GM18909 (cell line): ENCODE measurements at regions not wholly inside any gene's neighbourhood (a gene's known extent, or its start where the extent isn't known, plus 50 kb on each side); places are given as distances from the start of the nearest gene placed in this dataset.
"Not testable (repeated sequence)": the region's sequence is repeated elsewhere in the genome, so short reads cannot be mapped to it uniquely, and the experiment has no call there.

Source experiments
- ATAC-seq: cut with Tn5 transposase; IDR thresholded peaks from one replicate; pipeline ENCODE4 v1.9.1; 2021; ENCODE audit warnings: mild to moderate bottlenecking; ENCODE audit not compliant: unreplicated experiment, poor library complexity

DNA sequence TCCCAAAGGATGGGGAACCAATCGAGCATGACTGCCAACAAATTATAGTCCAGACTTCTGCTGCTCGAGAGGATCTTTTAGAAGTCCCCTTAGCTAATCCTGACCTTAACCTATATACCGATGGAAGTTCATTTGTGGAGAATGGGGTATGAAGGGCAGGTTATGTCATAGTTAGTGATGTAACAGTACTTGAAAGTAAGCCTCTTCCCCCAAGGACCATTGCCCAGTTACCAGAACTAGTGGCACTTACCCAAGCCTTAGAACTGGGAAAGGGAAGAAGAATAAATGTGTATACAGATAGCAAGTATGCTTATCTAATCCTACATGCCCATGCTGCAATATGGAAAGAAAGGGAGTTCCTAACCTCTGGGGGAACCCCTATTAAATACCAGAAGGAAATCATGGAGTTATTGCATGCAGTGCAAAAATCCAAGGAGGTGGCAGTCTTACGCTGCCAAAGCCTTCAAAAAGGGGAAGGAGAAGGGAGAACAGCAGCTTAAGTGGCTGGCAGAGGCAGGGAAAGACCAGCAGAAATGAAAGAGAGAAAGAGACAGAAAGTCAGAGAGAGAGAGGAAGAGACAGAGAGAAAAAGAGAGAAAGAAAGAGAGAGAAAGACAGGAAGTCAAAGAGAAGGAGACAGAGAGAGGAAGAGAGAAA is 224.4 kb upstream of the SLC8A1 start:
- ATAC-seq = not testable (repeated sequence)

DNA sequence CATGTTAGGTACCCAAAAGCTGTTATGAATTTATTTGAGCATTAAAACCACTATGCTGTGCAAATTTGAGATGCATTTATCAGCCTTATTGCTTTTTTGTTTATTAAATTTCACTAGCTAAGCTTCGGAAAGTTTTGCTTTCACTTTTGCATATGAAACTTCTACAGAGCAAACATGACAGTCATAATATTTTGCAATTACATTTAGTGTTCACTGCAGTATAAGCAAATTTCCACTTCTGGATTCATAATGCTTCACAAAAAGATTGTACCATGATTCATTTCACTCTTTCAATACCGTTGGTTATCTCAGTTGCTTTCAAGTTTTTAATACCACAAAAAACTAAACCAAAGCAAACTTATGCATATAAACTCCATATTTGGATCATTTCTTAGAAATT is 228.7 kb upstream of the SLC8A1 start:
- peak; percentile 89 for ATAC-seq

DNA sequence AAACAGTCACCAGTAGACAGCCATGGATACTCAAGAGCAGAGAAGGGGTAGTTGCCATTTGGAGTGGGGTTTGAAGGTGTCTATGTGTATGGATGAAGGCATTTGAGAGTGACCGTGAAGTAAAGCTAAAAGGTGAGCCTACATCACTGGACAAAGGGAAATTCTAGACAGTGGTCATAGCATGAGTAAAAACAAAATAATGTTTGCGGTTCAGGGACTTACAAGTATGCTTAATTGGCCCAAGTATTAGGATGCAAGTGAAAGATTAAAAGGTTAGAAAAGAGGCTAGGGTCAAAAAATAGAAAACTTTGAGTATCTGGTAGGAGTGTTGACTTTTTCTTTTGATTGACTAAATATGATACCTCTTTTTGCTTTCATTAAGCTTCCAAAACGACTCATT is 238.1 kb upstream of the SLC8A1 start:
- ATAC-seq = no peak

DNA sequence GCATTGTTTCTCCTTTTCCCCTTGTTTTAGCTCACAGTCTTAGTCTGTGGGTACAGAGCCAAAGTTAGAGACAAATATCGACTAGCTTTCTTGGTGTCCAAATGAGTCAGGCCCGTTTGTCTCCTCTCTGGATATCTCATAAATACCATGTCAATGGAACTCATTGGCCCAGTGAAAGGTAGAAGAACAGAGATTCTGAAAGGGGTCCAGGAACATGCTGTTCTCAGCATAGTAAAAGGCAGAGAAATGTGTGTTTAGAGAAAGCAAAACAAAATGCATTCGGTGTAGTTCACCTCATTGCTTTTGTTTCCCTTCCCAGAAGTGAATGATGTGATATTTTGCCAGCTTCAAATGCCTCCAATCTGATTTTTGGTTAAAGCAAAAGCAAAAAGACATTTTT is 238.6 kb upstream of the SLC8A1 start:
- ATAC-seq = no peak

DNA sequence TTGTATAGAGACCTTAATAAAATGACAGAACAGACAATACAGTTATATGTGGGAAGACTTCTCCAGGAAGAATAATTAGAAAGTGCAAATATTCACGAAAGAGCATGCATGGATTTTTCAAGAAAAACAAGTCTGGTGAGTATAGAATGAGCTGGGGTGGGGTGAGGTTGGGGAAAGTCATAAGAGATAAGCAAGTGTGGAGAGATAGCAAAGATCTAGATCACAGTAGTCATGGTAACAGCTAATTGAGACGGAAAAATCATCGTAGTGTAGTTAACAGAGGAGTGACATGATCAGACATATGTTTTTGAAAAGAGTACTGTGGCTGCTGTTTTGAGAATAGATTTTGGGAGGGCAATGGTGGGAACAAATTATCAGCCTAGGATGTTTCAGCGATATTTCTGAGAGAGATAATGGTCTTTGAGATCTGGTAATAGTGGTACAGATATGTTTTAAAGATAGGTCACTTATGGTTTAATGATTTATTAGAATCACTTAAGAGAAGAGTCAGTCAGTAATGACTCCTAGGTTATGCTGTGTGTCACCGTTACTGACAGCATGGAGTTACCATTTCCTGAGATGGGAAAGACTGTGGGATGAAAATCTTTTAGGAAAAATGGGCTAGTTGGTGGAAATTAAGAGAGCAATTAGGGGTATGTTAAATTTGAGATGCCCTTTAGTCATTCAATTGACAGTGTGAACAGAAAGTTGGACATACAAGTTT is 248.5 kb upstream of the SLC8A1 start:
- ATAC-seq = no peak

DNA sequence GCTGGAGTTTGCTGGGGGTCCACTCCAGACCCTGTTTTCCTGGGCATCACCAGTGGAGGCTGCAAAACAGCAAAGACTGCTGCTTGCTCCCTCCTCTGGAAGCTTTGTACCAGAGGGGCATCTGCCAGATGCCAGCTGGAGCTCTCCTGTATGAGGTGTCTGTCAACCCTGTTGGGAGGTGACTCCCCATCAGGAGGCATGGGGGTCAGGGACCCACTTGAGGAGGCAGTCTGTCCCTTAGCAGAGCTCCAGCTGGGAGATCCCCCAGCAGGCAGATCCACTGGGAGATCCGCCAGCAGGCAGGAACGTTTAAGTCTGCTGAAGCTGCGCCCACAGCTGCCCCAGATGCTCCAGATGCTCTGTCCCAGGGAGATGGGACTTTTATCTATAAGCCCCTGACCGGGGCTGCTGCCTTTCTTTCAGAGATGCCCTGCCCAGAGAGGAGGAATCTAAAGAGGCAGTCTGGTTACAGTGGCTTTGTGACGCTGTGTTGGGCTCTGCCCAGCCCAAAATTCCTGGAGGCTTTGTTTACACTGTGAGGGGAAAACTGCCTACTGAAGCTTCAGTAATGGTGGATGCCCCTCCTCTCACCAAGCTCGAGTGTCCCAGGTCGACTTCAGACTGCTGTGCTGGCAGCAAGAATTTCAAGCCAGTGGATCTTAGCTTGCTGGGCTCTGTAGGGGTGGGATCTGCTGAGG is 260.5 kb upstream of the SLC8A1 start:
- not testable (repeated sequence) for ATAC-seq

DNA sequence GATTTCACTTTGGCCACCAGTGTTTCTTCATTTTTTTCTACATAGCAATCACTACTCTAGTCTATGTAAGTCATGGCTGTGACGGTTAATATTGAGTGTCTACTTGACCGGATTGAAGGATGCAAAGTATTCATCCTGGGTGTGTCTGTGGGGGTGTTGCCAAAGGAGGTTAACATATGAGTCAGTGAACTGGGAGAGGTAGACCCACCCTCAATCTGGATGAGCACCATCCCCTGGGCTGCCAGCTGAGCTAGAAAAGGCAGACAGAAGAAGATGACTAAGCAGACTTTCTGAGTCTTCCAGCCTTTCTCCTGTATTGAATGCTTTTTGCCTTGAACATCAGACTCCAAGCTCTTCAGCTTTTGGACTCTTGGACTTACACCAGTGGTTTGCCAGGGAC is 265.0 kb upstream of the SLC8A1 start:
- no peak for ATAC-seq

DNA sequence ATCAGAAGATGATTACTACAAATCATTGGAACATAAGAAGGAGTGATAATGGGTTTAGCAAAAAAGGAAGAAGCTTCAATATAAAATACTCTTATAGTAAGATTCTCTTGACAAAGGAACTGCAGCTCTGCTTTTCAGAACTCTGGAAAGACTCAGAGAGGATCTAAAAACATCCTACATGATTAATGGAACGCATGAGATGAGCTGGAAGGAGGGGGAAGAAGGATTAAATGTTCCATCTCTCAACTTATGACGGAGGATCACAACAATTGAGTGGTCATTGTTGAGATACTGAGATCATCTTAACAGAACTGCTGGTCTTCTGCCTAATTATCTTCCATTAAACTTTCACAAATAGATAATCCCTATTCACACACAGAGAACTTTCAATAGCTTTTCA is 267.5 kb upstream of the SLC8A1 start:
- ATAC-seq = no peak

DNA sequence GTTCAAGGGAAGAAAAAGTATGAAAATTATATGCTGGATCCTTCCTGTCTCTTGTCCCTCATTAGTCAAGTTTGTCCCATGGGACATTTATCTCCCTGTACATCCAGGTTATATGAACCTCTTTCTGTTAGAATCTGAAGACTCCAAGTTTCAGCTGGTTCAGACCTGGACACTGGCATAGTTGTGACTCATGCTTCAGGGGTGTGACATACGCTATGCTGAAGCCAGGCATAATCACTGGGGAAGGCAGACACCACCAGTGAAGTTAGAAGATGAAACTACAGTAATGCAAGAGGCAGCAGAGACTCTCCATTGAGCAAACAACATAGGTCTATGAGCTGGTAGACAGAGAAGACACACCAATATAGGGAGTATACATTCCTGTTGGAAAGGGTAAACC is 269.7 kb upstream of the SLC8A1 start:
- no peak for ATAC-seq

DNA sequence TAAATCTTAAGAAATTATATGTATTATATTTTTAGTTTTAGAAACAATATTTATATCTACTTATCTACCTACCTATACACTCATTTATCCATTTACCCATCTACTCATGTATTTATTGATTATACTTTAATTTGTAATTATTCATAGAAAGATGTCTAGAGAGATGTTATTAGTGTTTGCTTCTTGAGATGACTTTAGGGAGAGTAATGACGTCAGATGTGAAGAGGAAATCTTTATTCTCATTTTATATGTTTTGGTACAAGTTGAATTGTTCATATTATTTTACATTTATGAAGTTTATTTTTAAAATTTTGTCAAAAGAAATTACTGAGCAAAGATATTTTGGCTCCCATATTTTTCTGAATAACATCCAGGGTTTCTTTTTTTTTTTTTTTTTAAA is 271.3 kb upstream of the SLC8A1 start:
- ATAC-seq = no peak

DNA sequence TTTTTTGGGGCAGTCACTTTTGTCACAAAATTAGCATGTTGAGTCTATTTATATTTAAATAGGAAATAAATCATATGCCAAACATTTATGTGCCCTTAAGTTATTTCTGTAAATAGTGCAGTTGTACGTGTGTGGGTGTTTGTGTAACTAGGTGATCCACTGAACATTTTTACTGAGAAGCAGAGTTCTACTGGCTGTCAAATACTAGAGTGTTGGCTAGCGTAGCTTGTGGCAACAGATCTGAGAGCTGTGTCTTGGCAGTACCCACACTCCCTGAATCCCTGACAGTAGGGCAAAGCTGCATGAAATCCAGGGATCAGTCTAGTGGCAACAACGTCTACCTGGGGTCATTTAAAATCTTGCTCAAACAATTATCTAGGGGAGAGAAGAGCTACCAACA is 273.1 kb upstream of the SLC8A1 start:
- ATAC-seq = no peak

DNA sequence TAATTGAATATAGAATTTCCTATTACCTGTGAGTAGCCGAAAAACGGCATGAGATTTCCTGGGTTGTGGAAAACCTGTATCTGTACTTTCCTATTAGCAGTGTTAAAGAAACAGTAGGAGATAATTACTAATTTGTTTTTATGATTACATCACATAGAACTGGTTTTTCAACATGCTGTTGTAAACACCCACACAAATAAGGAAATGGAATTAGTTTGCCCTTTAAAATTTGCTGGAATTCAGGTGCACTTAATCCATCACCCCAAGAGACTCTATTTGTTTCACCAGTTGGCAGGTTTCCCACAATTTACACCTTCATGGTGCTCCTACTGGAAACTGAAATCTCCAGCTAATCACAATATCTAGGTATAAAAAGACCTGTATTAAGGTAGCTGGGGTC is 274.1 kb upstream of the SLC8A1 start:
- no peak for ATAC-seq

DNA sequence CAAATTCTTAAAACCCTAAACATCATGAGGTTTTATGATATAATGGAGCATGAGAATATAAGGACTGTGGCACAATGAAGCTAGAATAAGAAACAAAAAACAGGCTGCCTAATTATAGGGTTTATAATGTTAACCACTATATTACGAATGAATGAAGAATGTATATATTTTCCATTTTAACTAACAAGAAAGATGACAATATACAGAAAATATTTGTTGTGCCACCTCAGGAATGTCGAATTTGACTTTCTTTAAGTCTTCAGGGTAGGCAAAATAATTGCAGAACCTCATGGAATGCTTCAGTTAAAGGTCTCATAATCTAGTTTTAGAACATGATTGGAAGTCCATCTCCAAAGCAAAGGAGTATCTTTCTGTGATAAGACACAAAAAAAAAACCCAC is 282.9 kb upstream of the SLC8A1 start:
- no peak for ATAC-seq

DNA sequence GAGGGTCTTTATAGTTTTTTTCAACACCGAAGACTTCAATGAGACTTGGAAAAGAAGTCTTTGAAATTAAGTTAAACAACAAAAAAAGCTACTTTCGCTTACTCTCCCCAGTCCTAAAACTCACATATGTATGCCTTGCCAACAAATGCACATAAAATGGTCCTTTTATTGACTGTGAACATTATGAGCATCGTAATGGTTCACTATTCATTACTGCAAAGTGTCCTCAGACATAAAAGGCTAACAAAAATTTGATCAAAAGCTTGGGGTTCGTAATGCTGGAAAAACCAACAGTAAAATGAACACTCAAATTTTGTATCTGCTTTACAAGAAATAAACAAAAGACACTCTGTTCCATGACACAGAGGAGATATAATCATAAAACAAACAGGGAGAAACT is 285.3 kb upstream of the SLC8A1 start:
- ATAC-seq = no peak

DNA sequence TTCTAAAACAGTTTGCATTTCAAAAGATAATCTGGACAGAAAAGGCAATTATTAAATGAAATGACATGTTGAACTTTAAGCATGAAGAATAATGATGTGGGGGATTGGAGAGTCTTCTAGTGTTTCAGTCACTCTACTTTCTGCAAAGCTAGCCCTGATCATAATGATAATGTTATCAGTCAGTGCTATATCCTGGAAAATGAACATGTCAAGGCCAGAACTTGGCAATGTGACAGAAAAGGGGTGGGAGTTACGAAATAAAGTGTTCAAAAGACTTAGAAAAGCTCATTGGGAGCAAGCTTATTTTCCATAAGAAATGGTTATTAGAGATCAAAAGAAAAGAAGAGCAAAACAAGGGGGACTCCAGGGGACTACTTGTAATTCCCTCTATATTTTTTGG is 288.5 kb upstream of the SLC8A1 start:
- no peak for ATAC-seq

DNA sequence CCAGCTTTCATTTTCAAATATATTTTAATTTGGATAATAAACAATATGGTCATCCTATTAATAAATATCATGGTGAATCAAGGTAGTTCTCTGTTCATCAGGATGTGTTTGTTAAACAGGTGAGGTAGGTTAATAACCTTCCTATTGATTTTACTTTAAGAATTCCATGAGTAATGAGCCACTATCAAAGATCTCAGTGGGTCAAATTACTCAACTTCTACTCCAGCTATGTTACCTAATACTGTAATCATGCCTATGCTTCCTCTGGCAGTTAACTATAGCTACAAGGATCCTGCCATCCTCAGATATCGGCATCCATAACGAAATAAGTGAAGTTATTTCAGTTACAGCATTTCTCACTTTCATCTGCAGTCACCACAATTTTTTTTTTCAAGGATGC is 289.6 kb upstream of the SLC8A1 start:
- ATAC-seq = no peak

DNA sequence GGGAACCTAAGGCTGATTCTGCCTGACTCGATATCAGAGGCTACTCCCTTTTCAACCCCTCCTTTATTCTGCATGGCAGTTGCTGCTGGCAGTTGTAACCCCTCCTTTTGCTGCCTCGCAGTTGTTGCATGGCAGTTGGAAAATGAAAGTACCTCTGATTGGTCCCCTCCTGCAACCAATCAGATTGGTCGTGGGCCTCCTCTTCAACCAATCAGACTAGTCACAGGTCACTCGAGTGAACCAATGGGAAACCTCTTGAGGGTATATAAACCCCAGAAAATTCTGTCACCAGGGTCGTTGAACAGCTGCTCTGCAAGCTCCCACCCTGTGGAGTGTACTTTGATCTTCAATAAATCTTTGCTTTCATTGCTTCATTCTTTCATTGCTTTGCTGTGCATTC is 294.3 kb upstream of the SLC8A1 start:
- ATAC-seq = no peak

DNA sequence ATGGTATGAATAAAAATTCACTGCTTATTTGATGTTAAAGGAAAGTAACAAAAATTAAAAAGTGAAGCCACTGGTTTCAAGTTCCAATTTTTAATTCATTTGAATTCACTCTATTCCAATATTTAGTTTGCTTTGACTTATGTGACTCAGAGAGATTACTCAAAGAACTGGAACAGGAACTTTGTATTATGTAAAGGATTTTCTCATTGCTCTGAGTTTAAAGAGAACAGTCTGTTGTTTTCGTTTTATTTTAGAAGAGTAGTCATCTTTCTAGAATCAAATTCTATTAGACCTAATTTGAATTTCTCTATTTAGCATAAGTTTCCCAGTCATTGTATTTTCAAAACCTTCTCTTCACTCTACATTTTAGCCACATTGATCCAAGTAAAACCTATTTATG is 300.1 kb upstream of the SLC8A1 start:
- ATAC-seq = no peak

DNA sequence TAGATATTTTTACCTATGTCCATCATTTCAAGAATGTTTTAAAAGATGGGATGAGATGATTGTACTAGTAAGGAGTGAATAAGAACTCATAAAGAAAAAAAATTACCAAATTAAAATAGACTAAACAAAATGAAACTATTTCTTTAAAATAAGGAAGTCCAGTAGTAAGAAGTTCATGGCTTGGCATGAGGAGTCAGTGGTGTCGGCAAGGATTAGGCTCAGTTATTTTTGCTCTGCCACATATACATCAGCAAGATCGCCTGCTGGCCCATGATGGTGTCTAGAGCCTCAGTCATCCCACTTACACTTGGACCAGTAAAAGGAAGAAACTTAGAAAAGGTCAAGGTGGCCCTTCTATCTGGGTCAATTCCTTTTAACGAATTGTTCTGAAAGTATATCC is 300.9 kb upstream of the SLC8A1 start:
- ATAC-seq = no peak

DNA sequence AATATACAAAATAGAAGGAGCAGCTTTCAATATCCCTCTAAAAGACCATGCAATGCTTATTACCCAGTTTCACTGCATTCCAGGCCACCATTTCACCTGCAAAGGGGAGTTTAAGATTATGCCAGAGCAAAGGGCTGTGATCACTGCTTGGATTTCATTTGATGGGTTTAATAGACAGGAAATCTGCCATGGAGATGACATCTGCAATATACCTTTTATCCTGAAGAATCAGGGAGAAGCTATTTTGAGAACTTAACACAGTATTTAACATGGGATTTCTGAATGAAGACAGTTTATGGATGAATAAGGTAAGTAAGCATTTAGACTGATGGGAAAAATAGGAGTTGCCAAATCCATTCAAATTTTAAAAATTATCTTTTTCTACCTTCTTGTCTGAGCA is 303.0 kb upstream of the SLC8A1 start:
- no peak for ATAC-seq

DNA sequence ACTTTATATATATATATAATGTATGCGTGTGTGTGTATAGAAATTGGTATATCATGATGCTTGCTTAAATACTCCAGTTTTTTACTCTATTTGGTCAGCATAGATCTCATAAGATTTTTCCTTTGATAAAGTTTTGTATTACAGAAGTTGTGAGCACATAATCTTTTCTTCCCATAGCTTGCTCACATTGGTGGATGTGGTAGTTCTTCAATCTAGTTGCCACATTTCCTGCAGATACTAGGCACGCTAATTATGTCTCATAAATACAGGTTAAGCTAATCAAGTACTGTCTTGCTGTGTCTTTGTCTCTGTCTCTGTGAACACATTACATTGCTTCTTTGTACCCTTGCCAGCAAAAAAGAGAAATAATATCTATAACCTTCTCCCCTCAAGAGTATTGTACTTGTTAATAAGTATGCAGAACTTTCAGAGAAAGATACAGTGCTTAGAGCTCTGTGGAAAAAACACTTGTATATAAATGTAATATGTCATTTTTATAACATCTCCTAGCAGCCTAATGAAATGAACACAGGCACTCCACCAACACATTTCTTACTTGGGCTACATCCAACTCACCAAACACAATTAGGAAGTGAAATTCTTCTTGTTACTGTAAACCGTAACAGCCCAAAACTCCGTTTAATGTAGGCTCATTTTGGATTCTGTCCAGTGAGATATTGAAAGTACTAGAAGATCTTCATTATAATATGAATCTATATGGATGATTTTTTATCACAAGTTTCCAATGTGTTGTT is 306.7 kb upstream of the SLC8A1 start:
- no peak for ATAC-seq
